Liver (tissue), 3 donors: ENCODE measurements at regions not wholly inside any gene's neighbourhood (a gene's known extent, or its start where the extent isn't known, plus 50 kb on each side); places are given as distances from the start of the nearest gene placed in this dataset.
"Not testable (repeated sequence)": the region's sequence is repeated elsewhere in the genome, so short reads cannot be mapped to it uniquely, and the experiment has no call there.

Experiments used
- EGR1 ChIP-seq, 2 donors: IDR thresholded peaks; 2 replicates each; pipeline ENCODE4 v1.6.1; 2016 to 2018; ENCODE audit warnings: antibody characterized with exemption in 2 of 2, low read depth in 2 of 2
- GABPA ChIP-seq, 2 donors: IDR thresholded peaks in 1 of 2; conservative IDR thresholded peaks in 1 of 2; 2 replicates each; pipeline ENCODE4 v1.6.1; 2016; ENCODE audit warnings: antibody characterized with exemption in 2 of 2, mild to moderate bottlenecking in 1 of 2, moderate library complexity in 1 of 2
- RAD21 ChIP-seq, 2 donors: IDR thresholded peaks; 2 replicates each; pipeline ENCODE4 v1.6.1; 2016; ENCODE audit warnings: antibody characterized with exemption in 2 of 2, mild to moderate bottlenecking in 2 of 2
- RXRA ChIP-seq, 2 donors: IDR thresholded peaks; 2 replicates each; pipeline ENCODE4 v1.6.1; 2017 to 2018; ENCODE audit warnings: antibody characterized with exemption in 2 of 2, mild to moderate bottlenecking in 1 of 2
- TAF1 ChIP-seq: conservative IDR thresholded peaks from 2 replicates; pipeline ENCODE4 v1.6.1; 2016; ENCODE audit warnings: antibody characterized with exemption, mild to moderate bottlenecking
- YY1 ChIP-seq: IDR thresholded peaks from 2 replicates; pipeline ENCODE4 v1.6.1; 2016; ENCODE audit warnings: antibody characterized with exemption, mild to moderate bottlenecking
- TF ChIP-seq, protein P1 (sequence below): fragments of 150-350 bp; IDR thresholded peaks from 2 replicates; pipeline ENCODE4 v1.5.1; 2017; ENCODE audit warnings: improper control_type of control experiment, low read depth, low read length; ENCODE audit not compliant: missing input control
- TF ChIP-seq, protein P2 (sequence below): IDR thresholded peaks from 2 replicates; pipeline ENCODE4 v1.6.1; 2016; ENCODE audit warnings: antibody characterized with exemption, mild to moderate bottlenecking
- donor health status: healthy.
- donor health status: healthy.

DNA sequence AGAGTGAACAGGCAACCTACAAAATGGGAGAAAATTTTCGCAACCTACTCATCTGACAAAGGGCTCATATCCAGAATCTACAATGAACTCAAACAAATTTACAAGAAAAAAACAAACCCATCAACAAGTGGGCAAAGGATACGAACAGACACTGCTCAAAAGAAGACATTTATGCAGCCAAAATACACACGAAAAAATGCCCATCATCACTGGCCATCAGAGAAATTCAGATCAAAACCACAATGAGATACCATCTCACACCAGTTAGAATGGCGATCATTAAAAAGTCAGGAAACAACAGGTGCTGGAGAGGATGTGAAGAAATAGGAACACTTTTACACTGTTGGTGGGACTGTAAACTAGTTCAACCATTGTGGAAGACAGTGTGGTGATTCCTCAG is 1146.2 kb upstream of the SEMA6A start:
- TF ChIP-seq, protein P1, sequence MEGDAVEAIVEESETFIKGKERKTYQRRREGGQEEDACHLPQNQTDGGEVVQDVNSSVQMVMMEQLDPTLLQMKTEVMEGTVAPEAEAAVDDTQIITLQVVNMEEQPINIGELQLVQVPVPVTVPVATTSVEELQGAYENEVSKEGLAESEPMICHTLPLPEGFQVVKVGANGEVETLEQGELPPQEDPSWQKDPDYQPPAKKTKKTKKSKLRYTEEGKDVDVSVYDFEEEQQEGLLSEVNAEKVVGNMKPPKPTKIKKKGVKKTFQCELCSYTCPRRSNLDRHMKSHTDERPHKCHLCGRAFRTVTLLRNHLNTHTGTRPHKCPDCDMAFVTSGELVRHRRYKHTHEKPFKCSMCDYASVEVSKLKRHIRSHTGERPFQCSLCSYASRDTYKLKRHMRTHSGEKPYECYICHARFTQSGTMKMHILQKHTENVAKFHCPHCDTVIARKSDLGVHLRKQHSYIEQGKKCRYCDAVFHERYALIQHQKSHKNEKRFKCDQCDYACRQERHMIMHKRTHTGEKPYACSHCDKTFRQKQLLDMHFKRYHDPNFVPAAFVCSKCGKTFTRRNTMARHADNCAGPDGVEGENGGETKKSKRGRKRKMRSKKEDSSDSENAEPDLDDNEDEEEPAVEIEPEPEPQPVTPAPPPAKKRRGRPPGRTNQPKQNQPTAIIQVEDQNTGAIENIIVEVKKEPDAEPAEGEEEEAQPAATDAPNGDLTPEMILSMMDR: not testable (repeated sequence)
- TF ChIP-seq TAF1; EGR1 (IDR thresholded peaks at IDR 0.05; ENCODE audit: low read depth in 2 of 2); RAD21 (IDR thresholded peaks at IDR 0.05); GABPA (IDR thresholded peaks at IDR 0.05 in 1 of 2, conservative IDR thresholded peaks at IDR 0.05 in 1 of 2); RXRA (IDR thresholded peaks at IDR 0.05); YY1: not testable (repeated sequence)
- TF ChIP-seq, protein P2, sequence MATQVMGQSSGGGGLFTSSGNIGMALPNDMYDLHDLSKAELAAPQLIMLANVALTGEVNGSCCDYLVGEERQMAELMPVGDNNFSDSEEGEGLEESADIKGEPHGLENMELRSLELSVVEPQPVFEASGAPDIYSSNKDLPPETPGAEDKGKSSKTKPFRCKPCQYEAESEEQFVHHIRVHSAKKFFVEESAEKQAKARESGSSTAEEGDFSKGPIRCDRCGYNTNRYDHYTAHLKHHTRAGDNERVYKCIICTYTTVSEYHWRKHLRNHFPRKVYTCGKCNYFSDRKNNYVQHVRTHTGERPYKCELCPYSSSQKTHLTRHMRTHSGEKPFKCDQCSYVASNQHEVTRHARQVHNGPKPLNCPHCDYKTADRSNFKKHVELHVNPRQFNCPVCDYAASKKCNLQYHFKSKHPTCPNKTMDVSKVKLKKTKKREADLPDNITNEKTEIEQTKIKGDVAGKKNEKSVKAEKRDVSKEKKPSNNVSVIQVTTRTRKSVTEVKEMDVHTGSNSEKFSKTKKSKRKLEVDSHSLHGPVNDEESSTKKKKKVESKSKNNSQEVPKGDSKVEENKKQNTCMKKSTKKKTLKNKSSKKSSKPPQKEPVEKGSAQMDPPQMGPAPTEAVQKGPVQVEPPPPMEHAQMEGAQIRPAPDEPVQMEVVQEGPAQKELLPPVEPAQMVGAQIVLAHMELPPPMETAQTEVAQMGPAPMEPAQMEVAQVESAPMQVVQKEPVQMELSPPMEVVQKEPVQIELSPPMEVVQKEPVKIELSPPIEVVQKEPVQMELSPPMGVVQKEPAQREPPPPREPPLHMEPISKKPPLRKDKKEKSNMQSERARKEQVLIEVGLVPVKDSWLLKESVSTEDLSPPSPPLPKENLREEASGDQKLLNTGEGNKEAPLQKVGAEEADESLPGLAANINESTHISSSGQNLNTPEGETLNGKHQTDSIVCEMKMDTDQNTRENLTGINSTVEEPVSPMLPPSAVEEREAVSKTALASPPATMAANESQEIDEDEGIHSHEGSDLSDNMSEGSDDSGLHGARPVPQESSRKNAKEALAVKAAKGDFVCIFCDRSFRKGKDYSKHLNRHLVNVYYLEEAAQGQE: not testable (repeated sequence)
